Heart right ventricle (tissue), 16 donors: ENCODE measurements at regions not wholly inside any gene's neighbourhood (a gene's known extent, or its start where the extent isn't known, plus 50 kb on each side); places are given as distances from the start of the nearest gene placed in this dataset.
"Not testable (repeated sequence)": the region's sequence is repeated elsewhere in the genome, so short reads cannot be mapped to it uniquely, and the experiment has no call there.

Source experiments
- ATAC-seq, 8 donors: fragments of 200-7000 bp; cut with Tn5 transposase; one replicate each; pipeline ENCODE4 v1.9.1; 2020; ENCODE audit warnings: mild to moderate bottlenecking in 8 of 8, moderate library complexity in 8 of 8, moderate number of reproducible peaks in 1 of 8
- DNase-seq, 2 donors: peaks; one replicate each; pipeline ENCODE4 v3.0.0-alpha.2; 2020
- H3K27ac ChIP-seq, 10 donors: fragments of 200-600 bp; sonication (generic) in 2 of 10; one replicate each; pipeline versions ENCODE4 v1.5.0 to v1.8.0; 2020 to 2022; ENCODE audit warnings: mild to moderate bottlenecking in 3 of 10
- H3K27me3 ChIP-seq, 7 donors: fragments of 200-600 bp; one replicate each; pipeline ENCODE4 v1.8.0; 2021 to 2022; ENCODE audit warnings: mild to moderate bottlenecking in 2 of 7
- H3K36me3 ChIP-seq, 9 donors: fragments of 200-600 bp; sonication (generic) in 1 of 9; one replicate each; pipeline versions ENCODE4 v1.5.0 to v1.8.0; 2020 to 2022; ENCODE audit warnings: mild to moderate bottlenecking in 2 of 9
- H3K4me1 ChIP-seq, 9 donors: fragments of 200-600 bp; sonication (generic) in 1 of 9; one replicate each; pipeline versions ENCODE4 v1.5.0 to v1.8.0; 2020 to 2022; ENCODE audit warnings: mild to moderate bottlenecking in 4 of 9
- H3K4me3 ChIP-seq, 10 donors: fragments of 200-600 bp; sonication (generic) in 2 of 10; one replicate each; pipeline versions ENCODE4 v1.5.0 to v1.8.0; 2020 to 2022; ENCODE audit warnings: mild to moderate bottlenecking in 7 of 10, moderate library complexity in 2 of 10
- H3K9me3 ChIP-seq, 11 donors: fragments of 200-600 bp in 10 of 11; sonication (generic) in 2 of 11; one replicate each; pipeline versions ENCODE4 v1.5.0 to v1.8.0; 2013 to 2022; ENCODE audit warnings: mild to moderate bottlenecking in 2 of 11, control low read depth in 1 of 11, moderate library complexity in 1 of 11
- CTCF ChIP-seq, 9 donors: fragments of 200-600 bp; sonication (generic) in 2 of 9; IDR thresholded peaks; one replicate each; pipeline versions ENCODE4 v1.5.0 to v1.8.0; 2021 to 2022; ENCODE audit warnings: antibody characterized with exemption in 9 of 9, mild to moderate bottlenecking in 5 of 9, moderate library complexity in 1 of 9
- WGBS, 2 donors: extraction: QIAGEN DNeasy Blood & Tissue Kit; methylation state at CpG; one replicate each; pipeline ENCODE4 v1.1.7; 2013; ENCODE audit warnings: inconsistent platforms in 1 of 2; 5-methylcytosine and 5-hydroxymethylcytosine counted together
- intact Hi-C, 10 donors: fragments of 100-400 bp; cut with DNase I; formaldehyde crosslinking; loops; one replicate each; pipeline versions ENCODE4 v1.11.1 to v1.14.2; 2022
- donor health status: Arrhythmogenic right ventricular cardiomyopathy.
- donor health status: ischemic (EF 13 %, LVEDD 7.1; RV severe dilation, severe dysfunction).
- donor health status: healthy with polysubstance abuse.
- donor health status: DM: no; HTN: yes; CAD: no.
- donor health status: DM: no; HTN: no; CAD: no.
- donor health status: ischemic (EF 25% LVEDD 6.9; RV normal size, moderate dysfunction).
- donor health status: ischemic (EF 25% LVEDD 5.7; RV mildly dilated, moderate dysfunction).
- donor health status: healthy.
- donor health status: DM: yes; HTN: yes; CAD: no.
- donor health status: Ischemic cardiomyopathy.
- donor health status: ischemic (EF 35%, LVEDD 5.7; RV mildly dilated, moderate dysfunction).
- donor health status: nonischemic (EF 11% LVEDD 7.7; RV severe dilation, severe dysfunction).
- donor health status: DM: yes; HTN: yes; CAD: no.
- donor health status: PGD.
- donor health status: ischemic (EF 29% LVEDD 5.4; RV normal size, mild dysfunction).
- donor health status: nonischemic (EF 23%, LVEDD 6.1; RV moderate dilation, normal function).

GRCh38 chr5:12861886-12862654 is 957.8 kb upstream of the CTNND2 start:
- intact Hi-C loops, result no loop called here
- TF ChIP-seq CTCF (IDR thresholded peaks at IDR 0.05), result no peak
- Histone ChIP-seq H3K27me3 (no peaks in the 10 kb centered on the region), H3K27ac (no peak overlapping the region), H3K36me3 (no peaks in the 10 kb centered on the region), H3K4me3 (no peak overlapping the region), H3K4me1 (no peaks in the 10 kb centered on the region), H3K9me3 (peaks cover 0 to 29% (median 0%) of the 10 kb centered on the region in 11 donors)
- WGBS, 2 donors, result 70 to 73% methylated on average over 7 of the region's 7 CpGs
- ATAC-seq, result no peak
- no peak for DNase-seq

GRCh38 chr5:12856105-12856504 is 951.9 kb upstream of the CTNND2 start:
- H3K36me3 ChIP-seq, ATAC-seq, H3K4me1 ChIP-seq, DNase-seq, H3K27ac ChIP-seq, intact Hi-C loops, H3K27me3 ChIP-seq, H3K4me3 ChIP-seq: not testable (repeated sequence)
- H3K9me3 ChIP-seq, result peaks cover 0 to 16% (median 0%) of the 10 kb centered on the region in 11 donors
- WGBS, 2 donors, result 42 to 46% methylated on average over 1 of the region's 1 CpG

DNA sequence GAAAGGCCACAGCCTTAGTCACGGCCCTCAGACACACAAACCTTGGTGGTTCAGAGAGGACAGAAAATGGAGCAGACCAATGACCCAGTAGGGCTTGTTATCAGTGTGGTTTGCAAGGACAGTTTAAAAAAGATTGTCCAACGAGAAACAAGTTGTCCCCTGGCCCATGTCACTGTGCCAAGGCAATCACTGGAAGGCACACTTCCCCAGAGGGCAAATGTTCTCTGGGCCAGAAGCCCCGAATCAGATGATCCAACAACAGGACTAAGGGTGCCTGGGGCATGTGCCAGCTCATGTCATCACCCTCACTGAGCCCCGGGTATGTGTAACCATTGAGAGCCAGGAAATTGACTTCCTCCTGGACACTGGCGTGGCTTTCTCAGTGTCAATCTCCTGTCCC is 950.1 kb upstream of the CTNND2 start:
- Histone ChIP-seq H3K9me3 (peaks cover 0 to 16% (median 0%) of the 10 kb centered on the region in 11 donors), H3K27me3 (no peaks in the 10 kb centered on the region), H3K4me1 (no peaks in the 10 kb centered on the region), H3K36me3 (no peaks in the 10 kb centered on the region), H3K4me3 (no peak overlapping the region), H3K27ac (no peak overlapping the region)
- intact Hi-C loops, result no loop called here
- TF ChIP-seq CTCF (IDR thresholded peaks at IDR 0.05), result no peak
- DNase-seq (no peak), ATAC-seq (no peak)
- 52 to 57% methylated on average over 5 of the region's 5 CpGs for WGBS, 2 donors

DNA sequence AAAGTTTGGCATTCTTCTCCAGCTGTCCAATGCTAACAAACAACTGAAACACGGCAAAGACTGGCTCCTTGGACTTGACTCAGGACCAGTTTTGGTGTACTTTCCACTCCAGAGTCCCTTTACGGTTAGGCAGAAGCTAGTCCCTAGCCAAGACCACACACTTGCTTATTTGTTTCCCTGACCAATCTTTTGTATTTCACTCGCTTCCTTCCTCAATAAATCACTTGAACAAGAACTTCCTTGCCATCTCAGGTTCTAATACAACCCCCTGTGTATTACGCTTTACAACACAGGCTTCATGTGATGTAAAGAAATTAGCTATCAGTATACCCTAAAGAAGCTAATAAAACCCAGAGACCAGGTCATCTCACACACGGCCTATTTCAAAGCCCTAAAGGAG is 947.5 kb upstream of the CTNND2 start:
- Histone ChIP-seq H3K36me3 (no peaks in the 10 kb centered on the region), H3K4me1 (no peaks in the 10 kb centered on the region), H3K4me3 (no peak overlapping the region), H3K27ac (no peak overlapping the region), H3K27me3 (no peaks in the 10 kb centered on the region), H3K9me3 (peaks cover 0 to 3% (median 0%) of the 10 kb centered on the region in 11 donors)
- WGBS, 2 donors, result 67 to 71% methylated on average over 5 of the region's 5 CpGs
- intact Hi-C loops, result no loop called here
- no peak for DNase-seq
- no peak for TF ChIP-seq CTCF (IDR thresholded peaks at IDR 0.05)
- ATAC-seq, result no peak

GRCh38 chr5:12848709-12849108 is 944.5 kb upstream of the CTNND2 start:
- 69 to 71% methylated on average over 1 of the region's 1 CpG for WGBS, 2 donors
- DNase-seq, result no peak
- Histone ChIP-seq H3K4me1 (no peaks in the 10 kb centered on the region), H3K9me3 (peaks cover 0 to 6% (median 0%) of the 10 kb centered on the region in 11 donors), H3K36me3 (no peaks in the 10 kb centered on the region), H3K27ac (no peak overlapping the region), H3K4me3 (no peak overlapping the region), H3K27me3 (no peaks in the 10 kb centered on the region)
- intact Hi-C loops, result no loop called here
- ATAC-seq, result no peak
- no peak for TF ChIP-seq CTCF (IDR thresholded peaks at IDR 0.05)
